ENCODE measurements at regions not wholly inside any gene's neighbourhood (a gene's known extent, or its start where the extent isn't known, plus 50 kb on each side); places are given as distances from the start of the nearest gene placed in this dataset.

GRCh38 chr13:39210961-39211534 lies 172.8 kb downstream of the NHLRC3 start:
- TF ChIP-seq ZFX (IDR thresholded peaks at IDR 0.05; ENCODE audit: borderline replicate concordance) (no peak), CTCF (IDR thresholded peaks at IDR 0.05) (no peak)
- no peak overlapping the region for H3K27ac ChIP-seq

GRCh38 chr13:39215971-39216370 lies 177.7 kb downstream of the NHLRC3 start:
- TF ChIP-seq ZFX (IDR thresholded peaks at IDR 0.05; ENCODE audit: borderline replicate concordance): no peak
- TF ChIP-seq CTCF (IDR thresholded peaks at IDR 0.05): no peak
- H3K27ac ChIP-seq: no peak overlapping the region

GRCh38 chr13:39217471-39217870 lies 179.2 kb downstream of the NHLRC3 start:
- TF ChIP-seq ZFX (IDR thresholded peaks at IDR 0.05; ENCODE audit: borderline replicate concordance): no peak
- TF ChIP-seq CTCF (IDR thresholded peaks at IDR 0.05): no peak
- no peak overlapping the region for H3K27ac ChIP-seq

- TF ChIP-seq CTCF (IDR thresholded peaks at IDR 0.05) (no peak), ZFX (IDR thresholded peaks at IDR 0.05; ENCODE audit: borderline replicate concordance) (no peak)
- no peak overlapping the region for H3K27ac ChIP-seq
These were observed 186.5 kb downstream of the NHLRC3 start for GRCh38 chr13:39224671-39225240.

- no peak overlapping the region for H3K27ac ChIP-seq
- TF ChIP-seq ZFX (IDR thresholded peaks at IDR 0.05; ENCODE audit: borderline replicate concordance) (no peak), CTCF (IDR thresholded peaks at IDR 0.05) (no peak)
These were observed 187.6 kb downstream of the NHLRC3 start for GRCh38 chr13:39225860-39226259.

GRCh38 chr13:39226359-39226758 lies 188.1 kb downstream of the NHLRC3 start:
- H3K27ac ChIP-seq: no peak overlapping the region
- TF ChIP-seq CTCF (IDR thresholded peaks at IDR 0.05): no peak
- TF ChIP-seq ZFX (IDR thresholded peaks at IDR 0.05; ENCODE audit: borderline replicate concordance): no peak

- TF ChIP-seq CTCF (IDR thresholded peaks at IDR 0.05) (no peak), ZFX (IDR thresholded peaks at IDR 0.05; ENCODE audit: borderline replicate concordance) (no peak)
- H3K27ac ChIP-seq: no peak overlapping the region
These were observed 194.2 kb downstream of the NHLRC3 start for GRCh38 chr13:39232401-39232980.
